ENCODE measurements at regions not wholly inside any gene's neighbourhood (a gene's known extent, or its start where the extent isn't known, plus 50 kb on each side); places are given as distances from the start of the nearest gene placed in this dataset.

DNA sequence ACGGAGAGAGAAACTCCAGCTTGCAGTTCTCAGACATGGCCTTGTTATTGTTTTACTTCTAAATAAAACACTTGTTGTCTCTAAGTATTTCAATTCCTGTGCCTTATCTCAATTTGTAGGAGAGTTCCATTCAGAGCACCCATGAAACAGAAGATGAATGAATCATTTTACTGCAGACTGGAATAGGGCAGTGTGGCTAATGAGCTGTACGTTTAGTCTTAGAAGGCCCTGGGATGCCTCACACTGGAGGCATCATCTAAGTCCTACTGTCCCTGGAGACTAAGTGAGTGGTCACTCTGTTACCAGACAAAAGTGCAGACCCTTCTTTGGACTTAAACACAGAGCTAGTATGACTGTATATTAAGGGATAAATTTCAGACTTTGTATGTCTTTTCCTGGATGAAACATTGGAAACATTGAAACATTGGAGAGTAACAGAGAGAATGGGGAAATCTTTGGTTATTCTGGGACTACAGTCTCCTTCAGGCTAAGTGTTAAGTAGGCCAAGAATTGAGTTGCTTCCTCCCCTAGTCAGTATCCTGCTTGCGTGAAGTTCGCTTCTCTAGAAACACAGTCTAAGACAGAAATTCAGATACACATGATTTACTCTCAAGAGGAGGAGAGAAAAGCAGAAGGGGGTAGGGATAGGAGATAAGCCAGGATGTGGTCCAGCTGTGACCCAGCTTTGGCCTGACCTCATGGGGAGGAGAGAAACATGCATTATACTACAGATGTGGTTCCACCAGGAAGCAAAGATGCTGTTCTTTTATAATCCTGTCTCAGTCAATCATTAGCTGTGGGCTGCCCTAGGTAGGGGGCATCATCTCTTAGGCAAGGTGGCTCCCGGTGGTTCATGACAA is 167.4 kb upstream of the BMP2 start:
- H3K36me3 ChIP-seq: no peaks in the 10 kb centered on the region
- H3K4me3 ChIP-seq: no peak overlapping the region
- H3K27me3 ChIP-seq: no peaks in the 10 kb centered on the region
- no peaks in the 10 kb centered on the region for H3K4me1 ChIP-seq
- no peak for DNase-seq (ENCODE audit: low spot score in 2 of 2)
- no peak for TF ChIP-seq CTCF (IDR thresholded peaks at IDR 0.05)
- H3K9me3 ChIP-seq: no peaks in the 10 kb centered on the region
- intact Hi-C loops (cut with DNase I): no loop called here
- no peak overlapping the region for H3K27ac ChIP-seq

DNA sequence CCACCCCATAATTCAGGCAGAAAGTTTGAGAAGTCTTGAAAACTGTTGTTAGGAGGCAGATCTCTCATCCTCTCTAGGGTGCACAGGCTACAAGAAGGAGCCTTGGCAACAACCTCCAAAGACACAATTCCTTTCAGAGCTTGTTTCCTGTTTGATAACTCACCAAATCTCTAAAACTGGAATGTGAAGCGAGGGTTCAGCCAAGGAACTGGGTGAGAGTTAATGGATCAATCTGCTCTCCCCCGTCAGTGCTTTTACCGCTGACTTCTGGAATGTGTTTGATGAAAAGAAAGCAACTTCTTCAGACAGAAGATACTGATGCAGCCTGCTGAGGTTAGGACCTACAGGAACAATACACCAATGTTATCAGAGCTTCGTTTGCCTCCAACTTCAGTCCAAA is 171.8 kb upstream of the BMP2 start:
- no peak overlapping the region for H3K4me3 ChIP-seq
- TF ChIP-seq CTCF (IDR thresholded peaks at IDR 0.05): no peak
- H3K27me3 ChIP-seq: no peaks in the 10 kb centered on the region
- DNase-seq (ENCODE audit: low spot score in 2 of 2): no peak
- H3K4me1 ChIP-seq: no peaks in the 10 kb centered on the region
- H3K36me3 ChIP-seq: no peaks in the 10 kb centered on the region
- H3K9me3 ChIP-seq: no peaks in the 10 kb centered on the region
- intact Hi-C loops (cut with DNase I): no loop called here
- H3K27ac ChIP-seq: no peak overlapping the region

DNA sequence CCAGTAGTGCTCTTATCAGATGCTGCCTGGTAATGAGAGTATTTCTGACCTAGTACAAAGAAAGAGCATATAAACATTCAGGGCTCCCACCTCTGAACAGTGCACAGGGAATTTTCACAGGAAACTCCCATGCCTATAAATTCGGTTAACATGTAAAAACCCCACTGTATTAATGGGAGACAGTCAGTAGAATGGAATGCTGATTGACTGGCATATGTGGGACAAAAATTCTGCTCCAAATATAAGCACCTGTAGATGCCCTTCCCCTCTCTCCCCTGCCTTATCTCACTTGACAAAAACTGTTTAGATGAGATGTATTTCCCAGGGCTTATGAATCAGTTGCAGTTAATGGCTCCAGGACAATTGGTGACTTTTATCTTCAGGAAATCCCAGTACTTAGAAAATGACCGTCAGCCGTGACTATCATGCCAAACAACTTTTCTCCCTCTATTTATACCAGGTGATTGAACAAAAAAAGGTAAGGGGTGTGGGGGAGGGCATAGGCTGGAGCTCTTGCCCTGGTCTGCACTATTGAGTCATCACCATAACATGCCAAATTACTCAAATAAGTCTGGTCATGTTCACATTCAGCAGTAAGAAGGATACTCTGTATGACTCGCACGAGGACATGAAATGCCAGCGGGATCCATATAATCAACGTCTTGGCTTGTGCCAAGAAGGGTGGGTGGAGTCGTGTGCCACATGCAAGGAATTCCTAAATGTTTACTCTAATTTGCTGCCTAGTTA is 176.4 kb upstream of the BMP2 start:
- Histone ChIP-seq H3K4me3 (no peak overlapping the region), H3K36me3 (no peaks in the 10 kb centered on the region), H3K27me3 (no peaks in the 10 kb centered on the region), H3K27ac (no peak overlapping the region), H3K9me3 (no peaks in the 10 kb centered on the region), H3K4me1 (no peaks in the 10 kb centered on the region)
- intact Hi-C loops (cut with DNase I): no loop called here
- DNase-seq (ENCODE audit: low spot score in 2 of 2): no peak
- TF ChIP-seq CTCF (IDR thresholded peaks at IDR 0.05): no peak

- DNase-seq (ENCODE audit: low spot score in 2 of 2): no peak
- intact Hi-C loops (cut with DNase I): no loop called here
- TF ChIP-seq CTCF (IDR thresholded peaks at IDR 0.05): no peak
- no peak overlapping the region for H3K4me3 ChIP-seq
- H3K27me3 ChIP-seq: no peaks in the 10 kb centered on the region
- H3K9me3 ChIP-seq: no peaks in the 10 kb centered on the region
- no peak overlapping the region for H3K27ac ChIP-seq
- H3K4me1 ChIP-seq: no peaks in the 10 kb centered on the region
- no peaks in the 10 kb centered on the region for H3K36me3 ChIP-seq
Observed at GRCh38 chr20:6588296-6588695, 179.2 kb upstream of the BMP2 start.

- peak; percentile 3 to 55 (median 37) for TF ChIP-seq CTCF (IDR thresholded peaks at IDR 0.05)
- Histone ChIP-seq H3K36me3 (no peaks in the 10 kb centered on the region), H3K4me3 (no peak overlapping the region), H3K27me3 (no peaks in the 10 kb centered on the region), H3K27ac (no peak overlapping the region), H3K4me1 (no peaks in the 10 kb centered on the region), H3K9me3 (no peaks in the 10 kb centered on the region)
- DNase-seq (ENCODE audit: low spot score in 2 of 2): no peak
- intact Hi-C loops (cut with DNase I): no loop called here
Observed at GRCh38 chr20:6583134-6583738, 184.2 kb upstream of the BMP2 start.
